ENCODE measurements at regions not wholly inside any gene's neighbourhood (a gene's known extent, or its start where the extent isn't known, plus 50 kb on each side); places are given as distances from the start of the nearest gene placed in this dataset.

- no peak for DNase-seq
Measured at GRCh38 chr5:88540471-88541115, 271.9 kb upstream of the TMEM161B start.

GRCh38 chr5:88539693-88540365, 271.2 kb upstream of the TMEM161B start:
- DNase-seq = no peak

- DNase-seq = no peak
Measured at GRCh38 chr5:88539026-88539425, 270.4 kb upstream of the TMEM161B start.

- DNase-seq = no peak
Measured at GRCh38 chr5:88536146-88536545, 267.5 kb upstream of the TMEM161B start.

DNA sequence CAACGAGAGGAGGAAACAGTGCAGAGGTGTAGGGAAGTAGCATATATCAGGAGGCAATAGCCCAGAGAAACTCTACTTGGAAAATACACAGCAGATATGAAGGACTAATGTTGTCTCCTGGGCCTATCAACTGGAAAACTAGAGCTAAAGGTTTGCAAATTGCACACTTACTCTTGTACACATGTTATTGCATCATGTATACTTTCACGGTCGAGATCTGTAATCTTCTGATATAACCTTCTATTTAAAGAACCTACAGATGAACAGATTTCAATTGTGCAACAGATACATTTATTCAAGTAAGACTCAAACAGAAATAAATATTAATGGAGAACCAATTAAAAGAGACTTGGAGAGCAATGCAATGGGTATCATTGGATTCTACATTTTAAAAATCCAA, 256.3 kb upstream of the TMEM161B start:
- DNase-seq = no peak

DNA sequence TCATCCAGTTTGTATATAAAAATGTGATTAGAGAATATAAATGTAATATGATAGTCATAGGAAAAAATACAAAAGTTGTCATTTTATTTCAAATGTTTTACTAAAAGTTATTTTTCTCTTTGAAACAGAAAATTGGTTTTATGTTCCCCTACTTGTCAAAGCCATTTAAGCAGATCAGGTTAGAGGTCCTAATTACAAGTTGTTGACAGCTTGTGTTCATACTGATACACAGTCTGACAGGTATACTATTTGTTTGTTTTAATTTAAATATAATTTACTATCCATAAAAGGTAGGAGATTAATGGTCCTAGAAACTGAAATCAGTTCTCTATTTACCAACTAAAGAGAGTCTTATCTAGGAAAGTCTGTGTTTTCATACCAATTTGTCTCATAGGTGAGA, 250.4 kb upstream of the TMEM161B start:
- no peak for DNase-seq

DNA sequence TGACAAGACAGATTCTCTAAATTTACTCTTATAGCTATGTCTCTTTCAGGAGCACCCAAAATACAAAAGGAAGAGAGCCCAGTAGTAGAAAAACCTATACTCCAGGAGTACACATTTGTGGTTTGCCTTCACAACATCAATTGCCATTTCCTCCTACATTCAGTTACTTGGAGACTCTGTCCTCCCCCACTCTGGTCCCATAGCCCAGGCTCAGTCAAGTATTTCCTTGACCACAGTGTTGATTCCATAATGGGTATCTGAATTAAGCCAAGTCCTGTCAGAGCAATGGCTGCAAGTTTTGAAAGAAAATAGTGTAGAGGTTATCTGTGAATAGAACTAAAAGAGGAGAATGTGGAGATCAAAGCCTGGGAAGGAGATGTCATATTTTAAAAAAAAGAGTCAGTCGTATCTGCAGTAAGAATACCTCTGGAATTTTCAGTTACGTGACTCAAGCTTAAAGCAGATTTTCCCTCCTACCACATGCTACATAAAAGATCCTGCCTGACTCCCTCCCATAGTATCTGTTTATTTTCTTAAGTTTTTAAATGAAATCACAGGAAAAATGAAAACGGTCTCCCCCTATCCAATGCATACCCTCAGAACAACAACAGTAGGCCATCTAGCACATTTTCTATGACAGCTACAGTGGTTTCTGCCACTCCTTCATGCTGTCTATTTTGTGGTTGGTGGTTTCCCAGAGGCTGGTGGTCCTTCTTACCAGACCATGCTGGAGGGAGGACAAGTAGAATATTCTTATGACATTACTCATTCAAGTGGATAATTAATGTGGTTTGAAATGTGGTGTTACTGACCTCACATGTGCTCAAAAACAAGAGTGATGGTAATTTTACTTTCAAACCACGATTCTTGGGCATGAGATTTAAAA, 249.7 kb upstream of the TMEM161B start:
- no peak for DNase-seq

DNA sequence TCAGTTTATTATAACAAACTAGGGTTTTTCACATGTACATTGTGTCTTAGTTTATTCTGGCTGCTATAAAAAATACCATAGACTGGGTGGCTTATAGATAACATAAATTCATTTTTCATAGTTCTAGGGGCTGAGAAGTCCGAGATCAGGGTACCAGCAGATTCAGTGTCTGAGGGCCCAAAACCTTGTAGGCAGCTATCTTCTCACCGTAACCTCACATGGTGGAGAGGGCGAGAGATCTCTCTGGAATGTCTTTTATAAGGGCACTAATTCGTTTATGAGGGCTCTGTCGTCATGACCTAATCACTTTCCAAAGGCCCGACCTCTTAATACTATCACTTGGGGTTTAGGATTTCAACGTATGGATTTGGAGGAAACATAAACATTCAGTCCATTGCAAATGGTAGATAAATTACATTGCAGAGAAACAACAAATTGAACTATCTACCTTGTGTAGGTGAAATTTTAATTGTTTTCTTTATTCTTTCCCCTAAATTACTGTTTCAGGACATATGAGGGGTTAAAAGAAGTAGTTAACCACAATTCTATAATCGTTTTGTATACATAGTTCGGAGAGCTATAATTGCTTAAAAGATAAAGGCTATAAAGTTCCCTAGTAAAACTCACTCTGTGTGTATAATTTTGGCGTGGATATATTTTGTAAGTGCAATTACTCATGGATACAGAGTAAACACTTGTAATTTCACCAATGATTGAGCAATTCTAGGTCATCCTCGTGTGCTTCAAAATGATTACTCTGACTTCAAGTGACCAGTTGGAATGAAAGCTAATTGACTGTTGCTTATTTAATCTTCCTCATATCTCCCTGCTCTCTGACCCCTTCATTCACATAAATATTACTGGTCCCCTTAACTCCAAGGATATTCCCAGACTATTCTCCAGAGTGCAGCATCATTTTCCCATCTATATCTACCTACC, 247.5 kb upstream of the TMEM161B start:
- no peak for DNase-seq

DNA sequence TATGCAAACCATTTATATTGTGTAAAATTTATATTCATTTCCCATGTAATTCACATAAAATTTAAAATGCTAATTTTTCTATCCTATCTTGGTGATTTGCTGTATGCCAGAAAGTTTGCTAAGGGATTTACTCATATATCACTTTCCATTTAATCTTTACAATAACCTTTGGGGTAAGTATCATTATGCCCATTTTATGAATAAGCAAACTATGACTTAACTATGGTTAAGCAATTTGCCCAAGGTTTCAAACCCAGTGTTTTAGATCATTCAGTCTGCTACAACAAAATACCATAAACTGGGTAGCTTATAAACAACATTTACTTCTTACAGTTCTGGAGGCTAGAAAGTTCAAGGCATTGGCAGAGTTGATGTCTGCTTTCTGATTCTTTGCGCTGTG, 246.4 kb upstream of the TMEM161B start:
- DNase-seq = no peak

- no peak for DNase-seq
Measured at GRCh38 chr5:88509403-88509802, 240.8 kb upstream of the TMEM161B start.

DNA sequence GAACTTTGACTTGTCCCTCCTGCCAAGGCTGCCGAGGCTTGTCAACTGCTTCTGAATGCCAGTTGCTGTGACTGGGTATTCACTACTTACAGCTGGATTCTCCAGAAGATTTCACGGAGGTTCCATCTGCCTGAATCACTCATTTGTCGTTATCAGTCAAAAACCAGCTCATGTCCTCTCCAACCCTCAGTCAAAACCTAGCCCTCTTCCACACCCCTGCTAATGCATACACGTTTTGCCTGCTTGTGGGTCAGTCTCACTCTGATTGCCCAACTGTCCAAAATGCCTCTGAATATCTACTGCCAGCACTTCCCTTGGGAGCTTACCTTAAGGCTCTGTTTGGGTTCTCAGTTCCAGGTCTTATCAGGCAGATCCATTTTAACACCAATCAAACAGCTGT, 238.6 kb upstream of the TMEM161B start:
- no peak for DNase-seq

DNA sequence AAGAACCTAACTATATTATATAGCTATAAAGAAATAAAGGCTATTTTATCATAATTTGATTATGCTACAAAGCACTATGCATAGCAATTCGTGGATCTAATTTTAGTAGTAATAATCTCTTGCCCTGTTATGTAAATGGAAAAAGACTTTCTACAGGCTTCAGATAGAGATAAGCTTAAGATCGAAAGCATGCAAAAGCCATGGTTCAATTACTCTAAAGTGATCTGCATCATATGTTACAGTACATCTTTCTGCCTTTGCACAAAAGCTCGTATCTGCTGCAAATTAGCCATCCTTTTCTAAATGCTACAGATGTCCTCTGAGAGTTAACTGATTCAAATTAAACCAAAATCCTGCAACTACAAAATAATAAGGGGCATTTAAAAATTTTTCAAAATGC, 234.8 kb upstream of the TMEM161B start:
- no peak for DNase-seq

GRCh38 chr5:88503041-88503345, 234.3 kb upstream of the TMEM161B start:
- DNase-seq = no peak

- DNase-seq = no peak
Measured at GRCh38 chr5:88502179-88503040, 233.8 kb upstream of the TMEM161B start.

DNA sequence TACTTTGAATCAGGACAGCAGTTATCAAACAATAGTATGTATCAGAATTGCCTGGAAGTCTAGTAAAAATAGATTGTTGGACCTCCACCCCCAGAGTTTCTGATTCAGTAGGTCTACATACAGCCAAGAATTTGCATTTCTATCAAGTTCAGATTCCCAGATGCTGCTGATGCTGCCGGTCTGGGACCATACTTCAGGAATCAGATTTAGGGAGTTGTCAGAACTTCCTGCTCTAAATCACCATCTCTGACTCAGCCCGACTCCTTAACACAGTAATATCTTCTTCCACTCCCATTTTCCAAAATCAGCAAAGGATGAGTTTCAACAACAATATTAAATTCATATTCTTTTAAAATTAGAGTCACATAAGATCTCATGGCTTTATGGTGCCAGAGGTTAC, 227.2 kb upstream of the TMEM161B start:
- DNase-seq = no peak

- DNase-seq = no peak
Measured at GRCh38 chr5:88490874-88491273, 222.2 kb upstream of the TMEM161B start.

DNA sequence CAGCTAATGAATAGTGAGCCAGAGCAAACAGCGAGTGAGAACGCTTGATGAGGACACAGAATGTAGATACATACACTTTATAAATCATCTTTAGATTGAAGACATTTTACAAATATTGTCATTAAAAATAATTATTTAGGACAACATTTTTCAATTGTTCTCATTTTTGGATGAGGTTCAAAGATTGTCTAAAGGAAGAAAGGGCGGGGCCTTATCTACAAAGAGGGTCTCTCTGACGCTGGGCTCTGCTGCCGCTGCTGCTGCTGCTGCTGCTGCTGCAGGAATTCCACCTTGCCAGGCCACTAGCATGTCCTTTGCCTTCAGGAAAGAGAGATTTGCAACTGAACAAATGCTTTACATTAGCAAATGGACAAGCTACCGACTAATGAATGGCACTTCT, 220.7 kb upstream of the TMEM161B start:
- no peak for DNase-seq

GRCh38 chr5:88488561-88488960, 219.9 kb upstream of the TMEM161B start:
- DNase-seq = no peak

DNA sequence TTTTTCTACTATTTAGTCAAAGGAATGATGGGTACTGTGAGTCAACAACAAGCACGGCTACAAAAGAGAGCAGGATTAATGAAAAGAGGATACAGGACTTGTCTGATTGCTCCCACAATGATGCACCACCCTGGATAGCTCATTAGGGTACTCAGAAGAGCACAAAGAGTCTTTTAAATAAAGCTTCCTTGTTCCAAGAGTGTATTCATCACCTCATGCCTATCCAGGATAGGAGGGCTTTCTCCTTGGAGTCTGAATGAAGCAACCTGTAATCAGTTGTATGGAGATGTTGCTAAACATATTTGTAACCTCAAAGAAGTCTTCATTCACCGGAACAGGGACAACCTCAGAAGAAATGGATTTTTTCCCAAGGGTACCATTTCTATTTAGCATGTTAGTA, 219.5 kb upstream of the TMEM161B start:
- no peak for DNase-seq

DNA sequence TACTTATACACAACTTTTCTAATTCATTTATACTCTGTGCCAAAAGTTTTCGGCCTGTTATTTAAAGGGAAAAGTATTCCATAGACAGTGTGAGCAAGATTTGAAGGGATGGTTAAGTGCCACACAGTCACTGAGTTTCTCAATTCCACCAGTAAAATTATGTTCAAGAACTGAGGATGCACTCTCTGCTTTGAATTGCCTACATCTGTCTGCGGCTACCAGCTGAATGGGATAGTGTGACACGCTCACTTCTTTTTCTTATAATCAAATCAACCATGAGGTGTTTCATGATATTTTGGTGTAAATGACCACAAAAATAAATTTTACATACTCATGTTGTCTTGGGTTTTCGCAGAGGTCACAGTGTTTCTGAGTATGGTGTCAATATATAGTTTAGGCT, 218.4 kb upstream of the TMEM161B start:
- no peak for DNase-seq

DNA sequence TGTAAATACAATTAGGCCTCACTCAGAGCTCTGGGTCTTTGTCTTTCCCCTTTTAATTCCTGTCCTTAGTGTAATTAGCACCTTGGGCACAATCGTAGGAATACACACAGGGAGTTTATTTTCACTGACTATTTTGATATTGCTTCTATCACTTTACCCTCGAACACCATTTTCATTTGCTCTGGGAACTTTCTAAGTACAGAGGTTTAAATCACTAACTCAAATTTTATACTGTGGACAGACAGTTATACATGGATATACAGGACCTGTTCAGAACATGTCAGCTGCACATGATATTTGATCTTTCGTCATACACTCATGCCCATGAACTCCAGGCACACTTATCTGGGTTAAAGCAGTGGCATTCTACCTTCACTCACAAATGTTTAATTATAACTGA, 217.8 kb upstream of the TMEM161B start:
- no peak for DNase-seq

- DNase-seq = no peak
Measured at GRCh38 chr5:88485531-88485930, 216.9 kb upstream of the TMEM161B start.

Data from inflammatory macrophage (primary cell).